ENCODE measurements at regions not wholly inside any gene's neighbourhood (a gene's known extent, or its start where the extent isn't known, plus 50 kb on each side); places are given as distances from the start of the nearest gene placed in this dataset.

- no peak for TF ChIP-seq TCF7 (IDR thresholded peaks at IDR 0.05; ENCODE audit: borderline replicate concordance)
- TF ChIP-seq E4F1 (IDR thresholded peaks at IDR 0.05; ENCODE audit: borderline replicate concordance, partially characterized antibody), result no peak
- no peak for TF ChIP-seq BCL11A (IDR thresholded peaks at IDR 0.05; ENCODE audit: low read depth, low read length)
- no peak for TF ChIP-seq ZBED1 (IDR thresholded peaks at IDR 0.05; ENCODE audit: borderline replicate concordance)
- no peak for TF ChIP-seq SMARCA5 (IDR thresholded peaks at IDR 0.05)
- no peak for TF ChIP-seq NFYA (IDR thresholded peaks at IDR 0.05; ENCODE audit: borderline replicate concordance, low read depth, low read length)
- TF ChIP-seq JUNB (IDR thresholded peaks at IDR 0.05), result no peak
- TF ChIP-seq SMAD5 (IDR thresholded peaks at IDR 0.05; ENCODE audit: low read depth), result no peak
- TF ChIP-seq PKNOX1 (IDR thresholded peaks at IDR 0.05), result no peak
- no peak for TF ChIP-seq ZNF592 (IDR thresholded peaks at IDR 0.05)
Measured at GRCh38 chr13:111956261-111957151, 110.4 kb upstream of the SOX1 start (continued).

All from GM12878 (cell line).